ENCODE measurements at regions not wholly inside any gene's neighbourhood (a gene's known extent, or its start where the extent isn't known, plus 50 kb on each side); places are given as distances from the start of the nearest gene placed in this dataset.

DNA sequence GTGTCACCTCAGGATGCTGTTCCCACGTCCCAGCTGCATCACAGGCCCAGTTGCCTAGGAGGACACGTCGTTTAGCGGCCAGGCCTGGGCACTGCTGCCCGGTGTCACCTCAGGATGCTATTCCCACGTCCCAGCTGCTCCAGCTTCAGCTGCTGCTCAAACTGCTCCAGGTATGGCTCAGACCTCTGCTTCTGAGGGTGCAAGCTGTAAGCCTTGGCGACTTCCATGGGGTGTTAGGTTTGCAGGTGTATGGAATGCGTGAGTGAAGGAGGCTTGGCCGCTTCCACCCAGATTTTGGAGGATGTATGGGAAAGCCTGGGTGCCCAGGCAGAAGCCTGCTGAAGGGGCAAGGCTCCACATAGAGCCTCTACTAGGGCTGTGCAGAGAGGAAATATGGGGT is 205.3 kb upstream of the B3GAT1 start:
- H3K4me1 ChIP-seq: no peaks in the 10 kb centered on the region
- no peak overlapping the region for H2AFZ ChIP-seq
- no peaks in the 10 kb centered on the region for H3K36me3 ChIP-seq (ENCODE audit: control insufficient read depth, insufficient read depth, low read length)
- no peak overlapping the region for H3K4me2 ChIP-seq (ENCODE audit: low read length)
- no peak overlapping the region for H3K9ac ChIP-seq
- H3K9me3 ChIP-seq (ENCODE audit: control insufficient read depth, low read length): no peaks in the 10 kb centered on the region
- TF ChIP-seq, protein P1, sequence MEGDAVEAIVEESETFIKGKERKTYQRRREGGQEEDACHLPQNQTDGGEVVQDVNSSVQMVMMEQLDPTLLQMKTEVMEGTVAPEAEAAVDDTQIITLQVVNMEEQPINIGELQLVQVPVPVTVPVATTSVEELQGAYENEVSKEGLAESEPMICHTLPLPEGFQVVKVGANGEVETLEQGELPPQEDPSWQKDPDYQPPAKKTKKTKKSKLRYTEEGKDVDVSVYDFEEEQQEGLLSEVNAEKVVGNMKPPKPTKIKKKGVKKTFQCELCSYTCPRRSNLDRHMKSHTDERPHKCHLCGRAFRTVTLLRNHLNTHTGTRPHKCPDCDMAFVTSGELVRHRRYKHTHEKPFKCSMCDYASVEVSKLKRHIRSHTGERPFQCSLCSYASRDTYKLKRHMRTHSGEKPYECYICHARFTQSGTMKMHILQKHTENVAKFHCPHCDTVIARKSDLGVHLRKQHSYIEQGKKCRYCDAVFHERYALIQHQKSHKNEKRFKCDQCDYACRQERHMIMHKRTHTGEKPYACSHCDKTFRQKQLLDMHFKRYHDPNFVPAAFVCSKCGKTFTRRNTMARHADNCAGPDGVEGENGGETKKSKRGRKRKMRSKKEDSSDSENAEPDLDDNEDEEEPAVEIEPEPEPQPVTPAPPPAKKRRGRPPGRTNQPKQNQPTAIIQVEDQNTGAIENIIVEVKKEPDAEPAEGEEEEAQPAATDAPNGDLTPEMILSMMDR (IDR thresholded peaks at IDR 0.05): no peak
- no peaks in the 10 kb centered on the region for H3K79me2 ChIP-seq
- no peak overlapping the region for H3K4me3 ChIP-seq (ENCODE audit: low read depth, low read length)
- H3K27me3 ChIP-seq (ENCODE audit: control insufficient read depth, insufficient read depth, low read length): no peaks in the 10 kb centered on the region
- H3K27ac ChIP-seq: no peak overlapping the region

DNA sequence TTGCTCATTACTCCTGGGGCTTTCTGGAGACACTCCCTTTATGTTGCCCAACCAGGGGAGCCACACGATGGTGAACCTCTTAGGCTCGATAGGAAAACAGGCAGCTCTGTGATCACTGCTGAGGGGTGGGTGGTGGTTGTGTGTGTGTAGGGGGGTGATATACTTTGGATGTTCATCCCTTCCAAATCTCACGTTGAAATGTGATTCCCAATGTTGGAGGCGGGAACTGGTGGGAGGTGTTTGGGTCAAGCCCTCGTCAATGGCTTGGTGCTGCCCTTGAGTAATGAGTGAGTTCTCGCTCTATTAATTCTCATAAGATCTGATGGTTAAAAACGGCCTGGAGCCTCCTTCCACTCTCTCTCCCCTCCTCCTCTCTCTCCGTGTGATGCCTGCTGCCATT is 204.0 kb upstream of the B3GAT1 start:
- Histone ChIP-seq H3K27me3 (ENCODE audit: control insufficient read depth, insufficient read depth, low read length) (no peaks in the 10 kb centered on the region), H3K4me2 (ENCODE audit: low read length) (no peak overlapping the region), H2AFZ (no peak overlapping the region), H3K36me3 (ENCODE audit: control insufficient read depth, insufficient read depth, low read length) (no peaks in the 10 kb centered on the region), H3K4me1 (no peaks in the 10 kb centered on the region), H3K9ac (no peak overlapping the region), H3K9me3 (ENCODE audit: control insufficient read depth, low read length) (no peaks in the 10 kb centered on the region), H3K27ac (no peak overlapping the region), H3K4me3 (ENCODE audit: low read depth, low read length) (no peak overlapping the region), H3K79me2 (no peaks in the 10 kb centered on the region)
- TF ChIP-seq, protein P1 (IDR thresholded peaks at IDR 0.05): no peak

DNA sequence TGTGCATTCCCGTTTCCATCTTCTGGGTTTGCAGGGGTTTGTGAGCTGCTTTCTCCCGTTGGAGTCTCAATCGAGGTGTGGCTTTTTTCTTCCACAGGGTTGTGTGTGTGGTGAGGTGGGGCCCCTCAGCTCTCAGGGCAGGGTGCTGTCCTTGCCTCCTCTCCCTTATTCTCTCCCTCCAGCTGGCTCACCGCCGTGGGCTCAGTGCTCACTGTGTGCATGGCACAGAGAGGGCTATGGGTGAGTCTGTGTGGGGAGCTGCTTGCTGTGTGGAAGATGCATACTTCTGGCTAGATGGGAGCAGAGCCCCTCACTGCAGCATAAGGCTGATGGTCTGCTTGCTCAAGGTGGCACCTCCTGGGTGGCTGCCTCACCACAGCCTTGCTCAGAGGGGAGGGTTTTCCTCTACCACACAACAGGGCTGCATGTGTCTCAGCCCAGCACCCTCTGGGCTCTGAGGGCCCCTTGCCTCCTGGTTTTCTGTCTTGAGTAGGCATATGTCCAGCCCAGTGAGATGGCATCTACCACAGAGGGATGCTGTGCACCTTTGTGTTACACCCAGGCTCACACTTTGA is 203.1 kb upstream of the B3GAT1 start:
- TF ChIP-seq, protein P1 (IDR thresholded peaks at IDR 0.05): no peak
- H2AFZ ChIP-seq: no peak overlapping the region
- H3K27ac ChIP-seq: no peak overlapping the region
- H3K4me1 ChIP-seq: no peaks in the 10 kb centered on the region
- H3K9me3 ChIP-seq (ENCODE audit: control insufficient read depth, low read length): no peaks in the 10 kb centered on the region
- H3K27me3 ChIP-seq (ENCODE audit: control insufficient read depth, insufficient read depth, low read length): no peaks in the 10 kb centered on the region
- H3K4me2 ChIP-seq (ENCODE audit: low read length): no peak overlapping the region
- no peaks in the 10 kb centered on the region for H3K79me2 ChIP-seq
- H3K9ac ChIP-seq: no peak overlapping the region
- H3K4me3 ChIP-seq (ENCODE audit: low read depth, low read length): no peak overlapping the region
- no peaks in the 10 kb centered on the region for H3K36me3 ChIP-seq (ENCODE audit: control insufficient read depth, insufficient read depth, low read length)

DNA sequence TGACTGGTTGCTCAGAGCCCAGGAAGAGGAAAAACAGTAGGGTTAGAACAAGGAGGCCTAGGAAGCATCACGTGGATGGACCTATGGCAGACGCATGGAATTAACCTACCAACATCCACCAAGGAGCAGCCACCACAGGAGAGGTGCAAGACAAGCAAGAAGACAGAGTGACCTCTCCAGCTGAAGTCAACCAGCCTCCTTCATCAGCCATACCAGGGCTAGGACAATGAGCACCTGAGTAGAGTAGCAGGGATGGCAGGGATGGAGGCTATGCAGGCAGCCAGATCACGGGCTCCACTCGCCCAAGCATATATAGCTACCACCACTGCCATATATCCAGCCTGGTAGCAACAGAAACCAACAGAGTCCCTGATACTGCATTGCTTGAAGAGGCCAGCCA is 202.1 kb upstream of the B3GAT1 start:
- no peak overlapping the region for H2AFZ ChIP-seq
- H3K4me2 ChIP-seq (ENCODE audit: low read length): no peak overlapping the region
- no peaks in the 10 kb centered on the region for H3K9me3 ChIP-seq (ENCODE audit: control insufficient read depth, low read length)
- no peak overlapping the region for H3K4me3 ChIP-seq (ENCODE audit: low read depth, low read length)
- no peaks in the 10 kb centered on the region for H3K36me3 ChIP-seq (ENCODE audit: control insufficient read depth, insufficient read depth, low read length)
- no peak overlapping the region for H3K27ac ChIP-seq
- H3K9ac ChIP-seq: no peak overlapping the region
- no peaks in the 10 kb centered on the region for H3K27me3 ChIP-seq (ENCODE audit: control insufficient read depth, insufficient read depth, low read length)
- no peaks in the 10 kb centered on the region for H3K79me2 ChIP-seq
- TF ChIP-seq, protein P1 (IDR thresholded peaks at IDR 0.05): no peak
- H3K4me1 ChIP-seq: no peaks in the 10 kb centered on the region

DNA sequence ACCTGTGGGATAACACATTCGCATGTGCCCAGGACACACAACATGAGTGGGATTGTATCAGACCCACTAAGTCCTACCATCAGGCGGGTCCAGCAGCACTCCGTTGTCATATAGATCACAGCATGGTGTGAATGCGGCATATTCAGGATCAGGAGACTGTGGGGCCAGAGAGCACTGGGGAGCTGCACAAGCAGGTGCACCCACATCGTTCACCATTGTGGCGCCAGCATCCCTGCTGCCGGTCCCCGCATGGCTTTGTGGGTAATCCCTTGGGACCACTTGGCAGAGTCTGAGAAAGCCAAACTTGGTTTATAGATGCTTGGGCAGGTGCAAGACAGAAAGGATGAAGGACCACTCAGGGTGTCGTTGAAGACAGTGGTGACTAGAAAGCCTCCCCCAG is 201.6 kb upstream of the B3GAT1 start:
- no peaks in the 10 kb centered on the region for H3K79me2 ChIP-seq
- no peak overlapping the region for H3K4me3 ChIP-seq (ENCODE audit: low read depth, low read length)
- no peaks in the 10 kb centered on the region for H3K36me3 ChIP-seq (ENCODE audit: control insufficient read depth, insufficient read depth, low read length)
- H3K4me2 ChIP-seq (ENCODE audit: low read length): no peak overlapping the region
- H3K9me3 ChIP-seq (ENCODE audit: control insufficient read depth, low read length): no peaks in the 10 kb centered on the region
- H3K4me1 ChIP-seq: no peaks in the 10 kb centered on the region
- H3K9ac ChIP-seq: no peak overlapping the region
- TF ChIP-seq, protein P1 (IDR thresholded peaks at IDR 0.05): no peak
- no peak overlapping the region for H2AFZ ChIP-seq
- H3K27ac ChIP-seq: no peak overlapping the region
- H3K27me3 ChIP-seq (ENCODE audit: control insufficient read depth, insufficient read depth, low read length): no peaks in the 10 kb centered on the region

All from parathyroid adenoma (tissue), 2 donors.